ENCODE measurements at regions not wholly inside any gene's neighbourhood (a gene's known extent, or its start where the extent isn't known, plus 50 kb on each side); places are given as distances from the start of the nearest gene placed in this dataset.
A peak's percentile ranks its signal among the peaks of the same experiment; 100 is the strongest.

DNA sequence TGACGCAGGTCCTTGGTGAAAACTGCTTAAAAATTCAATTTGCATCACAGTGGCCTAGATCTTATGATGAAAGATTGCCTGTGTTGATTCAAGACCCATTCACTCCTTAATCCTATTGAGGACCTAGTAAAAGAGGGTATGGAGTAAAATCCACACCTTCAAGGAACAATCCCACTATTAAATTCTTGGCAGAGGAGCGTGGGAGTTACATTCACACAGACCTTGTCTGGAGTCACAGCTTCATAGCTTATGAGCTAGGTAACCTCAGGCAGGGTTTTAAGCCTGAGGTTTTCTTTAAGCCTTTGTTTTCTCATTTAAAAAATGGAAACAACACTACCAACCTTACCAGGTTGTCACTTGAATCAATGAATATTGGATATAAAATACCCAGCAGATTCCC is 566.5 kb upstream of the ZNF462 start:
- no peaks in the 10 kb centered on the region for H3K4me1 ChIP-seq
- H3K4me3 ChIP-seq: no peak overlapping the region
- H3K27me3 ChIP-seq: no peaks in the 10 kb centered on the region
- H3K27ac ChIP-seq: no peak overlapping the region
- TF ChIP-seq, protein P1, sequence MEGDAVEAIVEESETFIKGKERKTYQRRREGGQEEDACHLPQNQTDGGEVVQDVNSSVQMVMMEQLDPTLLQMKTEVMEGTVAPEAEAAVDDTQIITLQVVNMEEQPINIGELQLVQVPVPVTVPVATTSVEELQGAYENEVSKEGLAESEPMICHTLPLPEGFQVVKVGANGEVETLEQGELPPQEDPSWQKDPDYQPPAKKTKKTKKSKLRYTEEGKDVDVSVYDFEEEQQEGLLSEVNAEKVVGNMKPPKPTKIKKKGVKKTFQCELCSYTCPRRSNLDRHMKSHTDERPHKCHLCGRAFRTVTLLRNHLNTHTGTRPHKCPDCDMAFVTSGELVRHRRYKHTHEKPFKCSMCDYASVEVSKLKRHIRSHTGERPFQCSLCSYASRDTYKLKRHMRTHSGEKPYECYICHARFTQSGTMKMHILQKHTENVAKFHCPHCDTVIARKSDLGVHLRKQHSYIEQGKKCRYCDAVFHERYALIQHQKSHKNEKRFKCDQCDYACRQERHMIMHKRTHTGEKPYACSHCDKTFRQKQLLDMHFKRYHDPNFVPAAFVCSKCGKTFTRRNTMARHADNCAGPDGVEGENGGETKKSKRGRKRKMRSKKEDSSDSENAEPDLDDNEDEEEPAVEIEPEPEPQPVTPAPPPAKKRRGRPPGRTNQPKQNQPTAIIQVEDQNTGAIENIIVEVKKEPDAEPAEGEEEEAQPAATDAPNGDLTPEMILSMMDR (IDR thresholded peaks at IDR 0.05): no peak
- TF ChIP-seq POLR2A (IDR thresholded peaks at IDR 0.05): no peak
- intact Hi-C loops (cut with DNase I): no loop called here
- H3K36me3 ChIP-seq (replicated peaks in 1 of 2; ENCODE audit: insufficient read depth in 1 of 2, low read depth in 2 of 2): no peaks in the 10 kb centered on the region
- ATAC-seq (no peak), DNase-seq (no peak)
- no peaks in the 10 kb centered on the region for H3K9me3 ChIP-seq
- WGBS, 2 donors: 72 to 96% methylated on average over 2 of the region's 2 CpGs

DNA sequence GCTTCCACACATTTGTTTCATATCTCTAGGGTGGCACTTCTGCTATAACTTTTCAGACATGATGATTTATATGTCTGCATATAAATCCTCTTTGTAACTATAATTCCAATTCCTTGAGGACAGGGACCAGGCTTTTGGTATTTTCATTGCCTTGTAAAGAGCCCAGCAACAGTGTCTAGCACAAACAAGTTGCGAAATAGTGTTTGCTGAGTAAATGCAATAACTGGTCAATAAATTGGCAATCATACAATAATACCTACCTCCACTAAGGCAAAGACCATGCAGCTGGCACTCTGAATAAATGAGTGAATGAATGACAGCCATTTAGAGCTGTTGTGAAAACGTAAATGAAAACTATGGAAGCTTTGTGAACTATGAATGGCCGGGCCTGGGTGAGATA is 564.0 kb upstream of the ZNF462 start:
- Histone ChIP-seq H3K4me1 (no peaks in the 10 kb centered on the region), H3K4me3 (no peak overlapping the region), H3K27me3 (no peaks in the 10 kb centered on the region), H3K9me3 (no peaks in the 10 kb centered on the region), H3K36me3 (replicated peaks in 1 of 2; ENCODE audit: insufficient read depth in 1 of 2, low read depth in 2 of 2) (no peaks in the 10 kb centered on the region), H3K27ac (no peak overlapping the region)
- no peak for ATAC-seq
- 68 to 73% methylated on average over 3 of the region's 3 CpGs for WGBS, 2 donors
- TF ChIP-seq POLR2A (IDR thresholded peaks at IDR 0.05): no peak
- TF ChIP-seq, protein P1 (IDR thresholded peaks at IDR 0.05): no peak
- intact Hi-C loops (cut with DNase I): no loop called here
- DNase-seq: no peak

DNA sequence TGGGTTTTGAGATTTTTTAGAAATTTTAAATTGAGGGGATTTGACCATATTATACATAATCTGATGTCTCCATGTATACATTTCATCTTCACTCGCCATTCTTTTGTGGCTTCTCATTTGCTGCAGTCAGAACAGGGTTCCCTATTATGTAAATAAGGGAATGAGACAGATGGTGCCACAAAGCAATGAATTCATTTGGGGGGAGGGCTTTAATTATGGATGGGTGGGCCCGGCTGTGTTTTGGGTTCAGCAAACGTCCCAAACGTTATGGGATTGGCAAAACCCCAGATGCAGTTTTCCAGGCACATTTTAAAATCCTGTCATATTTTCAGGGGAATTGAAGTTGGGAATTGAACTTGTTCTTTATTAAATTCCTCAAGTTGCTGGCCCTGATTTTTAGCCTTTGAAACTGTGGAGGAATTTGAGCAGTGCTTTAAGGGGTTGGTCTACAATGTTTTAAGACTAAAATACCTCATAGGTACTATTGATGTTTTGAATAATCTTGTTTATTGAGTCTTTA is 558.5 kb upstream of the ZNF462 start:
- DNase-seq (no peak), ATAC-seq (no peak)
- no peaks in the 10 kb centered on the region for H3K4me1 ChIP-seq
- H3K27ac ChIP-seq: no peak overlapping the region
- WGBS, 2 donors: 57 to 64% methylated on average over 4 of the region's 4 CpGs
- TF ChIP-seq POLR2A (IDR thresholded peaks at IDR 0.05): no peak
- TF ChIP-seq, protein P1 (IDR thresholded peaks at IDR 0.05): no peak
- intact Hi-C loops (cut with DNase I): no loop called here
- no peak overlapping the region for H3K4me3 ChIP-seq
- no peaks in the 10 kb centered on the region for H3K9me3 ChIP-seq
- no peaks in the 10 kb centered on the region for H3K27me3 ChIP-seq
- no peaks in the 10 kb centered on the region for H3K36me3 ChIP-seq (replicated peaks in 1 of 2; ENCODE audit: insufficient read depth in 1 of 2, low read depth in 2 of 2)

DNA sequence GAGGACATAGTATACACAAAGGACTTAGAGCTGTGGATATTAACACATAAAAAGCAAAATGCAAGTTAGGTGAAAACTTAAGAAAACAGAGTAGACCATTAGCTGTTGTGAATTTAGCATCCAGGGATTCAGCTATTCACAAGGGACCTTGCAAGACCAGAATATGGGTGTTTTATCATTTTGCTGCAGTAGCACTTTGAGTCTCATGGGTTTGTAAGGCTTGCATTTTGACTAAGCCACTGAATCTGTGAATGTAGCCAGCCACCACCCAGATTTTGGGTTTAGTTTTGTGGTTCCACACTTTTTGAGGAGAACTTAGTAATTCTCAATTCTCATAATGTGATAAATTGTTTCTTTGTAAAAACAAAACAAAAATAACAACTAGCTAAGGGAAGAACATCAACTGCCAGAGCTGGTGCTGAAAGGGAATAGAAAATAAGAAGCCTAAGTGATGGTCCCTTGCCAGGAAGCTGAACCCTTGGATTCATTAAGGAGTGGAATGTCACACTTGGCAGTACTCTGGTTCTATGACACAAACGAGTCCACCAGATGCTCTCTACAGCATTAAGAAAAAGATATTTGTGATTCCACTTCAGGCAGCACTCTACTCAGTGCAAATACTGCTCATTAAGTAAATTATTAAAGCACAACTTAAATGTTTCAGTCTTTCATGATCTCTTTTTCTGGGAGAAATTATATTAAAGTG is 557.4 kb upstream of the ZNF462 start:
- intact Hi-C loops (cut with DNase I): no loop called here
- H3K9me3 ChIP-seq: no peaks in the 10 kb centered on the region
- H3K36me3 ChIP-seq (replicated peaks in 1 of 2; ENCODE audit: insufficient read depth in 1 of 2, low read depth in 2 of 2): no peaks in the 10 kb centered on the region
- 21 to 26% methylated on average over 1 of the region's 1 CpG for WGBS, 2 donors
- DNase-seq (peak in 1 of 4 donors; percentile 7), ATAC-seq (no peak)
- TF ChIP-seq, protein P1 (IDR thresholded peaks at IDR 0.05): no peak
- no peak for TF ChIP-seq POLR2A (IDR thresholded peaks at IDR 0.05)
- no peak overlapping the region for H3K27ac ChIP-seq
- H3K4me1 ChIP-seq: no peaks in the 10 kb centered on the region
- no peaks in the 10 kb centered on the region for H3K27me3 ChIP-seq
- no peak overlapping the region for H3K4me3 ChIP-seq

DNA sequence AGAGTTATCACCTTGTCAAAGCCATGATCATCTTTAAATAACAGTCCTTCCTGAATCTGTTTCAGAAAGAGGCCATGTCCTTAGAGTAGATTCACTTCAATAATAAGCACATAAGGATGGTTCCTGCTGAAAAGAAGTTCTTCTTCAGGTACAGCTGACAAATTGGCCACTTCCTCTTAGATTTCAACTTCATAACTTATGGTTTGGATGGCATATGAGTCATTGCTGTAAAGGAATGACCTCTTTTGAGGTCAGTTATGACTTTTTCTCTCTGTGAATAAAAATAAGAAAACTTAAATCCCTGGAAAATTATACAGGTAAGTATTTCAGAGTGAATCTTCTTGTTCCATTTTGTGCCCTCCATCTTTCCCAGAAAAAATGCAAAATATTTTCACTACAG is 555.3 kb upstream of the ZNF462 start:
- ATAC-seq: no peak
- intact Hi-C loops (cut with DNase I): no loop called here
- Histone ChIP-seq H3K27me3 (no peaks in the 10 kb centered on the region), H3K36me3 (replicated peaks in 1 of 2; ENCODE audit: insufficient read depth in 1 of 2, low read depth in 2 of 2) (no peaks in the 10 kb centered on the region), H3K4me1 (no peaks in the 10 kb centered on the region), H3K4me3 (no peak overlapping the region), H3K27ac (no peak overlapping the region), H3K9me3 (no peaks in the 10 kb centered on the region)
- no peak for DNase-seq
- no peak for TF ChIP-seq POLR2A (IDR thresholded peaks at IDR 0.05)
